ENCODE measurements at regions not wholly inside any gene's neighbourhood (a gene's known extent, or its start where the extent isn't known, plus 50 kb on each side); places are given as distances from the start of the nearest gene placed in this dataset.

DNA sequence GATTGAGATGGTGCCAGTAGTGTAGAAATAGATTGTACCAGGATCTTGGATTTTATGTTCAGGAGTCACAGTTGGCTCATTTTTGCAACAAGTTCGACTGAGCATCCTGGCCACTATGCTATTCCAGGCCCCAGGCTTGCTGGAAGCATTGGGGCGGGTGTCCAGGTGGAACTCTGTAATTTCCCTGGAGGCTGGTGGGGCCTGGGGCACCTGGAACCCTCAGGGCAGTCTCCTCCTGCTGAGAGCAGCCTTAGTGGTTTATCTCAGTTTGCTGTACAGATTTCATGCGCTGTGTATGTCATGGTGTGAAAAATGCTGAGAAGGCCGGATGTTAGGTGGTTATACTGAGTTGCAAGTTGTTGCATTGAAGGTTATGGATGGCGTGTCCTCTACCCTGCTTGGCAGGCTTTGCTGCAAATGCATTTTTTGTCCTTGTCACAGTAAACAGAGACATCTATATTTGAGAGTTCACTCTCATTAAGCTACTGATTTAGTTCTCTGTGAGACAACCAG, 135.1 kb upstream of the MYLIP start:
- TF ChIP-seq ZNF274 (IDR thresholded peaks at IDR 0.05; ENCODE audit: insufficient read depth, insufficient read length): no peak
- no peak for TF ChIP-seq NBN (IDR thresholded peaks at IDR 0.05)
- no peak for TF ChIP-seq RELA (IDR thresholded peaks at IDR 0.05; ENCODE audit: borderline replicate concordance, partially characterized antibody)
- no peak for TF ChIP-seq ZNF217 (IDR thresholded peaks at IDR 0.05)
- TF ChIP-seq, protein P1, sequence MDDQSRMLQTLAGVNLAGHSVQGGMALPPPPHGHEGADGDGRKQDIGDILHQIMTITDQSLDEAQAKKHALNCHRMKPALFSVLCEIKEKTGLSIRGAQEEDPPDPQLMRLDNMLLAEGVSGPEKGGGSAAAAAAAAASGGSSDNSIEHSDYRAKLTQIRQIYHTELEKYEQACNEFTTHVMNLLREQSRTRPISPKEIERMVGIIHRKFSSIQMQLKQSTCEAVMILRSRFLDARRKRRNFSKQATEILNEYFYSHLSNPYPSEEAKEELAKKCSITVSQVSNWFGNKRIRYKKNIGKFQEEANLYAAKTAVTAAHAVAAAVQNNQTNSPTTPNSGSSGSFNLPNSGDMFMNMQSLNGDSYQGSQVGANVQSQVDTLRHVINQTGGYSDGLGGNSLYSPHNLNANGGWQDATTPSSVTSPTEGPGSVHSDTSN (IDR thresholded peaks at IDR 0.05; ENCODE audit: insufficient replicate concordance, low read depth, low read length): no peak
- no peak for TF ChIP-seq CREM (IDR thresholded peaks at IDR 0.05; ENCODE audit: low read depth)
- no peak for TF ChIP-seq EZH2 (IDR thresholded peaks at IDR 0.05; ENCODE audit: borderline replicate concordance, control insufficient read depth, low read depth, low read length)
- no peak for TF ChIP-seq MYC (IDR thresholded peaks at IDR 0.05; ENCODE audit: insufficient read depth, insufficient read length, insufficient replicate concordance, low read length, severe bottlenecking)
- no peak overlapping the region for H2AFZ ChIP-seq (ENCODE audit: control insufficient read depth, low read depth, low read length)
- no peak overlapping the region for H3K4me2 ChIP-seq (ENCODE audit: control insufficient read depth, insufficient read depth)
- WGBS (ENCODE audit: insufficient coverage, insufficient replicate concordance, low lambda C conversion rate, missing lambda C conversion rate): 87% methylated on average over 5 of the region's 5 CpGs
- no peaks in the 10 kb centered on the region for H4K20me1 ChIP-seq (ENCODE audit: control insufficient read depth, insufficient read depth)
- RAD21 ChIA-PET (ENCODE audit: unreplicated experiment): interaction anchor here (2.2 kb wide), 1 partner anchor 88 kb away, joined by 7 read pairs; no protein-coding TSS in a partner anchor
- no peak overlapping the region for H3K27ac ChIP-seq (ENCODE audit: control insufficient read depth, insufficient read depth)
- no peaks in the 10 kb centered on the region for H3K79me2 ChIP-seq (ENCODE audit: control insufficient read depth, insufficient read depth, low read length)
- no peak overlapping the region for H3K9ac ChIP-seq (ENCODE audit: control insufficient read depth, insufficient read depth, low read length)
- in situ Hi-C loops (cut with MboI): no loop called here
- POLR2A ChIA-PET: interaction anchor here (0.7 kb wide), 1 partner anchor 305 kb away, joined by 5 read pairs; no protein-coding TSS in a partner anchor
- no peak for FAIRE-seq
- BruUV-seq (replicated peaks): no TSS peak
- ATAC-seq: no peak
- SMC1A ChIA-PET (ENCODE audit: uncharacterized antibody, unreplicated experiment): interaction anchor here (1.0 kb wide), 2 partner anchors 86 to 133 kb away, joined by 3 read pairs; no protein-coding TSS in a partner anchor
- no peaks in the 10 kb centered on the region for H3K36me3 ChIP-seq (ENCODE audit: control insufficient read depth in 2 of 2, insufficient read depth in 2 of 2, low read length in 1 of 2)
- H3K27me3 ChIP-seq (replicated peaks in 1 of 2; ENCODE audit: control insufficient read depth in 2 of 2, insufficient read depth in 2 of 2, low read length in 1 of 2): no peaks in the 10 kb centered on the region
- H3K4me3 ChIP-seq: no peak overlapping the region
- intact Hi-C loops (cut with micrococcal nuclease; ENCODE audit: unreplicated experiment): no loop called here
- peaks cover 10% of the 10 kb centered on the region for H3K4me1 ChIP-seq (ENCODE audit: control insufficient read depth, insufficient read depth, low read length)
- CTCF ChIA-PET: no interaction called here
- DNase-seq (ENCODE audit: low read depth, low spot score): no peak
- H3K9me3 ChIP-seq (replicated peaks; ENCODE audit: control insufficient read depth, insufficient read depth, low read length): no peaks in the 10 kb centered on the region; the same call in 1 of the 3 replicates

Data from GM12878 (cell line).